GM23248 (cell line): ENCODE measurements at regions not wholly inside any gene's neighbourhood (a gene's known extent, or its start where the extent isn't known, plus 50 kb on each side); places are given as distances from the start of the nearest gene placed in this dataset.

Source experiments
- EZH2 ChIP-seq: fragments of 200-600 bp; sonication (generic); IDR thresholded peaks from 2 replicates; pipeline ENCODE4 v1.6.1; 2018; ENCODE audit warnings: antibody characterized with exemption, mild to moderate bottlenecking; ENCODE audit not compliant: insufficient read depth, poor library complexity, severe bottlenecking
- EZH2phosphoT487 ChIP-seq: fragments of 200-600 bp; sonication (generic); IDR thresholded peaks from 2 replicates; pipeline ENCODE4 v1.6.1; 2018; ENCODE audit warnings: antibody characterized with exemption, moderate library complexity, mild to moderate bottlenecking, low read depth; ENCODE audit not compliant: insufficient read depth

DNA sequence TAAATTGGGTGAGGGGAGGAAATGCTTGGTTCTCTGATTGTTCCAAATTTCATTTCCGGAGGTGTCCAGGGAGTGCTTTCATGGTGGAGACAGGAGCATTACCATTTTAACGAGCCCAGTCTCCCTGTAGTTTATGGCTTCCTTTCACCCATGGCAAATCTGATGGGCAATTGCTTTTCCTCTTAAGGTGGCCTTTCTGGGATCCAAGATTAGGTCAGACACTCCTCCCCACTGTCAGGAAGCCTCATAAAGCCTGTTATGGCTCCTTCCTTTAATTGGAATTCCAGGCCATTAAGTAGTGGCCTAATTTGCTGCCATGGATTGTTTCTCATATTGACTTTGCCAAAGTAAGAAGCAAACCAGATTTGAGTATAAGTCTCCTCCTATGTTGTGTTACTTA lies 157.8 kb downstream of the PDCD6IP start:
- no peak for TF ChIP-seq EZH2
- no peak for TF ChIP-seq EZH2phosphoT487
